GM23248 (cell line): ENCODE measurements at regions not wholly inside any gene's neighbourhood (a gene's known extent, or its start where the extent isn't known, plus 50 kb on each side); places are given as distances from the start of the nearest gene placed in this dataset.

Experiments
- DNase-seq: peaks from one replicate; pipeline ENCODE4 v3.0.0-alpha.2; 2015
- H2AFZ ChIP-seq: fragments of 200-600 bp; sonication (generic); 2 replicates; pipeline ENCODE4 v1.6.1; 2016; ENCODE audit warnings: antibody characterized with exemption
- H3F3A ChIP-seq: fragments of 200-600 bp; sonication (generic); 2 replicates; pipeline ENCODE4 v1.6.1; 2016; ENCODE audit warnings: mild to moderate bottlenecking, antibody characterized with exemption, mixed run types; ENCODE audit not compliant: insufficient read depth
- H3K27ac ChIP-seq: fragments of 200-600 bp; sonication (generic); 2 replicates; pipeline ENCODE4 v1.5.1; 2016; ENCODE audit warnings: mild to moderate bottlenecking
- H3K27me3 ChIP-seq: fragments of 200-600 bp; sonication (generic); replicated peaks from 2 replicates; pipeline ENCODE4 v1.6.1; 2016; ENCODE audit warnings: mild to moderate bottlenecking; ENCODE audit not compliant: insufficient read depth
- H3K36me3 ChIP-seq: fragments of 200-600 bp; sonication (generic); 2 replicates; pipeline ENCODE4 v1.6.1; 2016; ENCODE audit warnings: low read depth, mild to moderate bottlenecking
- H3K4me1 ChIP-seq: fragments of 200-600 bp; sonication (generic); 2 replicates; pipeline ENCODE4 v1.6.1; 2016; ENCODE audit warnings: mild to moderate bottlenecking; ENCODE audit not compliant: insufficient read depth
- H3K4me2 ChIP-seq: fragments of 200-600 bp; sonication (generic); one replicate; pipeline ENCODE4 v1.6.1; 2016; ENCODE audit warnings: mild to moderate bottlenecking; ENCODE audit not compliant: unreplicated experiment
- H3K4me3 ChIP-seq: fragments of 200-600 bp; sonication (generic); 2 replicates; pipeline ENCODE4 v1.5.1; 2016; ENCODE audit warnings: mild to moderate bottlenecking
- H3K79me2 ChIP-seq: fragments of 200-600 bp; sonication (generic); 2 replicates; pipeline ENCODE4 v1.6.1; 2016; ENCODE audit warnings: mild to moderate bottlenecking; ENCODE audit not compliant: insufficient read depth
- H3K9ac ChIP-seq: fragments of 200-600 bp; sonication (generic); 2 replicates; pipeline ENCODE4 v1.6.1; 2016; ENCODE audit warnings: mild to moderate bottlenecking
- H3K9me2 ChIP-seq: fragments of 200-600 bp; sonication (generic); 2 replicates; pipeline ENCODE4 v1.6.1; 2016; ENCODE audit warnings: mixed run types, mild to moderate bottlenecking, moderate library complexity; ENCODE audit not compliant: insufficient read depth
- H3K9me3 ChIP-seq: fragments of 200-600 bp; sonication (generic); one replicate; pipeline ENCODE4 v1.6.1; 2017; ENCODE audit warnings: low read depth
- H4K20me1 ChIP-seq: fragments of 200-600 bp; sonication (generic); 2 replicates; pipeline ENCODE4 v1.6.0; 2016; ENCODE audit not compliant: insufficient read depth
- EZH2 ChIP-seq: fragments of 200-600 bp; sonication (generic); IDR thresholded peaks from 2 replicates; pipeline ENCODE4 v1.6.1; 2018; ENCODE audit warnings: antibody characterized with exemption, mild to moderate bottlenecking; ENCODE audit not compliant: insufficient read depth, poor library complexity, severe bottlenecking
- EZH2phosphoT487 ChIP-seq: fragments of 200-600 bp; sonication (generic); IDR thresholded peaks from 2 replicates; pipeline ENCODE4 v1.6.1; 2018; ENCODE audit warnings: antibody characterized with exemption, moderate library complexity, mild to moderate bottlenecking, low read depth; ENCODE audit not compliant: insufficient read depth
- WGBS, 2 experiments: methylation state at CpG; one replicate each; pipeline ENCODE4 v1.1.6; 2015 to 2017; ENCODE audit warnings: low lambda C conversion rate in 2 of 2, low coverage in 1 of 2; ENCODE audit errors: missing lambda C conversion rate in 2 of 2; 5-methylcytosine and 5-hydroxymethylcytosine counted together
- in situ Hi-C: fragments of 300-500 bp; cut with MboI; formaldehyde crosslinking; loops from 2 replicates; pipeline ENCODE4 v1.15.0; 2020

GRCh38 chrX:95350774-95351488, 1333.7 kb upstream of the DIAPH2 start:
- no peaks in the 10 kb centered on the region for H3K27me3 ChIP-seq
- no peak overlapping the region for H3K27ac ChIP-seq
- 8% methylated on average over 6 of the region's 6 CpGs for WGBS, 2 experiments

DNA sequence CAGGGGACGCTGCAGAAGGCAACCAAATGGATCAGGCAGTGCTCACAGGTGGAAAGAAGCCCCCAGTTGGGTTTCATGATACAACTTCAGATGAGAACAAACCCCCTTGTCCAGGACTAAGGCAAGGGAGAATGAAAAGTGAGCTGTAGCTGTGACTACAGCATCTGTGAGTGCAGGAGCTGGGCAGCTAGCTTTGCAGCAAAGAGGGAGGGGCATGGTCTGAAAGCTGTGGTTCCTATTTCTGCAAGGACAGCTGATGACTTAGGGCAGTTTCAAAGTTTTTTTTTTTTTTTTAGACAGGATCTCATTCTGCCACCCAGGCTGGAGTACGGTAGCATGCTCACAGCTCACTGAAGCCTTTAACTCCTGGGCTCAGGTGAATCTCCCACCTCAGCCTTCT, 1317.4 kb upstream of the DIAPH2 start:
- Histone ChIP-seq H3K9me3 (no peaks in the 10 kb centered on the region), H3K9ac (no peak overlapping the region), H2AFZ (no peak overlapping the region), H3F3A (no peaks in the 10 kb centered on the region), H3K27ac (no peak overlapping the region), H3K4me3 (no peak overlapping the region), H4K20me1 (no peaks in the 10 kb centered on the region), H3K4me2 (no peak overlapping the region), H3K79me2 (no peaks in the 10 kb centered on the region), H3K9me2 (no peaks in the 10 kb centered on the region), H3K36me3 (no peaks in the 10 kb centered on the region), H3K27me3 (no peaks in the 10 kb centered on the region), H3K4me1 (no peaks in the 10 kb centered on the region)
- TF ChIP-seq EZH2phosphoT487 (no peak), EZH2 (no peak)
- in situ Hi-C loops: no loop called here
- DNase-seq: no peak
- 20 to 28% methylated on average over 2 of the region's 2 CpGs for WGBS, 2 experiments

More at GRCh38 chrX:95350774-95351488, 1333.7 kb upstream of the DIAPH2 start:
- no peak overlapping the region for H3K4me3 ChIP-seq
- no peak for DNase-seq
- H3K9me2 ChIP-seq: no peaks in the 10 kb centered on the region
- H3K4me2 ChIP-seq: no peak overlapping the region
- H3F3A ChIP-seq: no peaks in the 10 kb centered on the region
- H4K20me1 ChIP-seq: no peaks in the 10 kb centered on the region
- H2AFZ ChIP-seq: no peak overlapping the region
- no peaks in the 10 kb centered on the region for H3K79me2 ChIP-seq
- no peak overlapping the region for H3K9ac ChIP-seq
- TF ChIP-seq EZH2phosphoT487 (no peak), EZH2 (no peak)
- H3K4me1 ChIP-seq: no peaks in the 10 kb centered on the region
- H3K36me3 ChIP-seq: no peaks in the 10 kb centered on the region
- H3K9me3 ChIP-seq: no peaks in the 10 kb centered on the region
- in situ Hi-C loops: no loop called here

GRCh38 chrX:95382799-95383198, 1301.8 kb upstream of the DIAPH2 start:
- no peaks in the 10 kb centered on the region for H3K79me2 ChIP-seq
- H2AFZ ChIP-seq: no peak overlapping the region
- no peak overlapping the region for H3K4me2 ChIP-seq
- no peaks in the 10 kb centered on the region for H3K36me3 ChIP-seq
- H3K9me3 ChIP-seq: no peaks in the 10 kb centered on the region
- H3K9ac ChIP-seq: no peak overlapping the region
- no peak for DNase-seq
- H3K4me1 ChIP-seq: no peaks in the 10 kb centered on the region
- H3K27me3 ChIP-seq: no peaks in the 10 kb centered on the region
- H3K9me2 ChIP-seq: no peaks in the 10 kb centered on the region
- H4K20me1 ChIP-seq: no peaks in the 10 kb centered on the region
- no peak overlapping the region for H3K27ac ChIP-seq
- TF ChIP-seq EZH2: no peak
- no peaks in the 10 kb centered on the region for H3F3A ChIP-seq
- in situ Hi-C loops: no loop called here
- H3K4me3 ChIP-seq: no peak overlapping the region

- WGBS, 2 experiments: 30 to 38% methylated on average over 2 of the region's 2 CpGs
- no peaks in the 10 kb centered on the region for H4K20me1 ChIP-seq
Observed at GRCh38 chrX:95383778-95384177, 1300.9 kb upstream of the DIAPH2 start.

DNA sequence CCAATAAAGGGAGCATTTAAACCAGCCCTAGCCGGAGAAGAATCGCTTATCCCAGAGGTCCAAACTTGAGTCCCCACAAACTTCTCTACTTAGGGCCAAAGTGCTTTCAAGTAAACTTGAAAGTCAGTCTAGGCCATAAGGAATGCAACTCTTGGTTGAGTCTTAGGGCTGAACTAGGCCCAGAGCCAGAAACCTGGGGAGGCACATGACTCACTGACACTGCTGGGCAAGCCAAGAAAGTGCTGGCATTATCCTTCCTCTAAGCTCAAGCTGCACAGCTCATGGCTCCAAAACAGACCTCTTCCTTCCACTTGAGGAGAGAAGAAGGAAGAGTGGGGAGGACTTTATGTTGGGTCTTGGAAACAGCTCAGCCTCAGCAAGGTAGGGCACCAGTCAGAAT, 1257.3 kb upstream of the DIAPH2 start:
- Histone ChIP-seq H3K36me3 (no peaks in the 10 kb centered on the region), H3K4me2 (no peak overlapping the region), H3K4me1 (no peaks in the 10 kb centered on the region), H3K9me2 (no peaks in the 10 kb centered on the region), H3K27ac (no peak overlapping the region), H4K20me1 (no peaks in the 10 kb centered on the region), H3F3A (no peaks in the 10 kb centered on the region), H3K79me2 (no peaks in the 10 kb centered on the region), H3K4me3 (no peak overlapping the region), H3K9ac (no peak overlapping the region), H3K9me3 (no peaks in the 10 kb centered on the region), H3K27me3 (no peaks in the 10 kb centered on the region), H2AFZ (no peak overlapping the region)
- WGBS, 2 experiments: 55 to 70% methylated on average over 2 of the region's 2 CpGs
- TF ChIP-seq EZH2 (no peak), EZH2phosphoT487 (no peak)
- peak; percentile 2 for DNase-seq
- in situ Hi-C loops: no loop called here

More at GRCh38 chrX:95383778-95384177, 1300.9 kb upstream of the DIAPH2 start:
- Histone ChIP-seq H3K27ac (no peak overlapping the region), H3F3A (no peaks in the 10 kb centered on the region), H3K9me2 (no peaks in the 10 kb centered on the region), H3K4me3 (no peak overlapping the region), H3K79me2 (no peaks in the 10 kb centered on the region), H3K36me3 (no peaks in the 10 kb centered on the region), H3K9ac (no peak overlapping the region), H3K4me1 (no peaks in the 10 kb centered on the region), H2AFZ (no peak overlapping the region), H3K4me2 (no peak overlapping the region), H3K27me3 (no peaks in the 10 kb centered on the region), H3K9me3 (no peaks in the 10 kb centered on the region)
- in situ Hi-C loops: no loop called here
- no peak for TF ChIP-seq EZH2phosphoT487
- no peak for TF ChIP-seq EZH2
- no peak for DNase-seq
